H1 (cell line): ENCODE measurements at regions not wholly inside any gene's neighbourhood (a gene's known extent, or its start where the extent isn't known, plus 50 kb on each side); places are given as distances from the start of the nearest gene placed in this dataset.

Experiments
- BRCA1 ChIP-seq: IDR thresholded peaks from 2 replicates; pipeline ENCODE4 v1.6.1; 2012; ENCODE audit warnings: low read depth, low read length, improper control_type of control experiment
- MAX ChIP-seq: IDR thresholded peaks from 2 replicates; pipeline ENCODE4 v1.6.1; 2012; ENCODE audit warnings: inconsistent platforms
- NANOG ChIP-seq: IDR thresholded peaks from 2 replicates; pipeline ENCODE4 v1.6.1; 2011; ENCODE audit warnings: low read length, low read depth, mild to moderate bottlenecking, inconsistent platforms; ENCODE audit not compliant: insufficient read depth, poor library complexity, severe bottlenecking
- SP2 ChIP-seq: IDR thresholded peaks from 2 replicates; pipeline ENCODE4 v1.6.1; 2012; ENCODE audit warnings: mild to moderate bottlenecking, low read length, inconsistent platforms
- SP4 ChIP-seq: IDR thresholded peaks from 2 replicates; pipeline ENCODE4 v1.6.1; 2012; ENCODE audit warnings: low read length, inconsistent platforms
- TBP ChIP-seq: IDR thresholded peaks from 2 replicates; pipeline ENCODE4 v1.6.1; 2011; ENCODE audit warnings: low read depth, low read length, improper control_type of control experiment
- ZNF274 ChIP-seq: IDR thresholded peaks from 2 replicates; pipeline ENCODE4 v1.7.0; 2012; ENCODE audit warnings: low read length, borderline replicate concordance; ENCODE audit errors: extremely low read depth

DNA sequence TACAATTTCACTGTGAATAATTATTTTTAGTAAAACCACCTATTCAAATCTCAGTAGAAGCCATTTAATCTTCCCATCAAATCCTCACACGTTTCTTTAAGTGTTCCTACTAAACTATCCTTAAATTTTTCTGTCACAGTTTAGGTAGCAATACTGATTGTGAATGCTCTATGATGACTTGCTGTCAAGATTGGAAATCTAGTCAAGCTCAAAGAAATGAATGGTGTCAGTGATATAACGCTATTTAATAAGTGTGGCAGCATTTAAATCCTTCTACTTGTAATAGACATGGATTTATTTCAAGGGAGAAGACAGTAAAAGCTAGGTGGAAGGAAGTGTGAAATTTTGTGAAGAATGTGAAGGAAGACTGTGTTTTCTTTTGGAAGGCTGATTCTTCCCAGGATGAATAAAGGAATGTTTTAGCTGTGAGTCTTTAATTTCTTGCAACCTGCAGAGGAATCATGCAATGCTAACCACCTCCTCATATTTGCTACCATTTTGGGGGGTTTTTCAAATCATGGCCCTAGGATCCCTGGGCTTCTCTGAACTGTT lies 936.7 kb upstream of the NEGR1 start (continued):
- TF ChIP-seq BRCA1: no peak
- no peak for TF ChIP-seq SP4
- TF ChIP-seq ZNF274: no peak
- TF ChIP-seq NANOG: no peak
- TF ChIP-seq TBP: no peak
- TF ChIP-seq MAX: no peak
- no peak for TF ChIP-seq SP2
